ENCODE measurements at regions not wholly inside any gene's neighbourhood (a gene's known extent, or its start where the extent isn't known, plus 50 kb on each side); places are given as distances from the start of the nearest gene placed in this dataset.

GRCh38 chr5:129306725-129307124 lies 153.4 kb upstream of the ADAMTS19 start:
- Histone ChIP-seq H3K27ac (ENCODE audit: insufficient read depth, low read depth, low read length) (no peak overlapping the region), H3K4me2 (ENCODE audit: insufficient read depth, low read length) (no peak overlapping the region), H3K27me3 (ENCODE audit: control insufficient read depth in 2 of 2, insufficient read depth in 2 of 2, low read length in 2 of 2) (no peaks in the 10 kb centered on the region), H3K4me1 (ENCODE audit: control insufficient read depth, extremely low read depth, insufficient read depth, low read length) (no peaks in the 10 kb centered on the region), H3K4me3 (replicated peaks in 1 of 3; ENCODE audit: insufficient read depth in 1 of 3, low read depth in 1 of 3, low read length in 3 of 3) (no peak overlapping the region), H3K9me1 (replicated peaks; ENCODE audit: control insufficient read depth, extremely low read depth, insufficient read depth, low read length) (no peaks in the 10 kb centered on the region), H4K20me1 (replicated peaks; ENCODE audit: control insufficient read depth, extremely low read depth, insufficient read depth, low read length) (no peaks in the 10 kb centered on the region), H3K79me2 (ENCODE audit: control insufficient read depth, insufficient read depth, low read length) (no peaks in the 10 kb centered on the region), H2AFZ (ENCODE audit: low read depth, low read length) (no peak overlapping the region), H3K9ac (replicated peaks; ENCODE audit: extremely low read depth, insufficient read depth, low read length) (no peak overlapping the region), H3K9me3 (replicated peaks; ENCODE audit: control insufficient read depth, insufficient read depth, low read length) (no peaks in the 10 kb centered on the region), H3K36me3 (ENCODE audit: control insufficient read depth in 2 of 2, extremely low read depth in 1 of 2, insufficient read depth in 2 of 2, low read length in 2 of 2) (no peaks in the 10 kb centered on the region)
- BruUV-seq (replicated peaks): no TSS peak
- dilution Hi-C loops (cut with MboI; ENCODE audit: extremely low pct_ligation_motif_present, low sequenced_read_pairs): no loop called here
- no peak for FAIRE-seq
- DNase-seq (ENCODE audit: low read depth, low spot score): no peak
- ChIA-PET CTCF (no interaction called here), POLR2A (no interaction called here)
- TF ChIP-seq EZH2 (IDR thresholded peaks at IDR 0.05; ENCODE audit: borderline replicate concordance, low read depth, low read length, severe bottlenecking): no peak
- no peak for TF ChIP-seq JUN (IDR thresholded peaks at IDR 0.05; ENCODE audit: borderline replicate concordance, insufficient read depth, insufficient read length, low read depth)
- no peak for TF ChIP-seq GATA2 (IDR thresholded peaks at IDR 0.05; ENCODE audit: insufficient read depth, insufficient read length, low read depth, low read length)
- no peak for TF ChIP-seq MYC (IDR thresholded peaks at IDR 0.05; ENCODE audit: low read depth, low read length)
- TF ChIP-seq CTCF (IDR thresholded peaks at IDR 0.05; ENCODE audit: extremely low read depth in 1 of 2, insufficient read depth in 1 of 2, low read depth in 1 of 2, low read length in 2 of 2): no peak
- no peak for TF ChIP-seq MAX (IDR thresholded peaks at IDR 0.05; ENCODE audit: insufficient read depth, insufficient read length)
- TF ChIP-seq POLR2AphosphoS5 (IDR thresholded peaks at IDR 0.05; ENCODE audit: insufficient read depth, low read depth, low read length): no peak
- no peak for TF ChIP-seq POLR2A (IDR thresholded peaks at IDR 0.05; ENCODE audit: low read depth, low read length)
- no peak for TF ChIP-seq FOS (IDR thresholded peaks at IDR 0.05; ENCODE audit: borderline replicate concordance, insufficient read depth, low read length)
- intact Hi-C loops (cut with micrococcal nuclease): no loop called here
